Activated naive CD8-positive, alpha-beta T cell treated with anti-CD3 and anti-CD28 coated beads, Interleukin-2, amount 10 ng/mL, durations not matched to agents 7 days and 5 days (primary cell): ENCODE measurements at regions not wholly inside any gene's neighbourhood (a gene's known extent, or its start where the extent isn't known, plus 50 kb on each side); places are given as distances from the start of the nearest gene placed in this dataset.

Source experiments
- ATAC-seq: fragments of 150-1000 bp; cut with Tn5 transposase; one replicate; pipeline ENCODE4 v1.10.0; 2021; ENCODE audit warnings: low read depth, moderate library complexity
- POLR2A ChIA-PET: fragments of 350-600 bp; sonication (Branson Sonifier 250); formaldehyde crosslinking; loops from one replicate; lab custom pipeline; 2021; ENCODE audit warnings: antibody characterized with exemption; lab: Charles Lee
- DNase-seq: peaks from one replicate; pipeline ENCODE4 v3.0.0; 2021
- H3K27ac Mint-ChIP-seq: one replicate; pipeline ENCODE4 v1.8.0; 2022; ENCODE audit warnings: mild to moderate bottlenecking, mixed read lengths
- H3K27me3 Mint-ChIP-seq: one replicate; pipeline ENCODE4 v1.8.0; 2022; ENCODE audit warnings: mild to moderate bottlenecking, moderate library complexity, mixed read lengths
- H3K36me3 Mint-ChIP-seq: one replicate; pipeline ENCODE4 v1.8.0; 2021; ENCODE audit warnings: mild to moderate bottlenecking, mixed read lengths
- H3K4me1 Mint-ChIP-seq: one replicate; pipeline ENCODE4 v1.8.0; 2021; ENCODE audit warnings: mixed read lengths
- H3K4me3 Mint-ChIP-seq: one replicate; pipeline ENCODE4 v1.8.0; 2022; ENCODE audit warnings: mild to moderate bottlenecking, moderate library complexity, mixed read lengths
- H3K9me3 Mint-ChIP-seq: one replicate; pipeline ENCODE4 v1.8.0; 2021; ENCODE audit warnings: mixed read lengths

- DNase-seq (no peak), ATAC-seq (no peak)
- Mint-ChIP-seq H3K27me3 (no peaks in the 10 kb centered on the region), H3K36me3 (no peaks in the 10 kb centered on the region), H3K4me3 (no peak overlapping the region), H3K9me3 (peaks cover 2% of the 10 kb centered on the region), H3K27ac (no peak overlapping the region), H3K4me1 (no peaks in the 10 kb centered on the region)
- POLR2A ChIA-PET: no interaction called here
Observed at GRCh38 chr2:59076079-59076619, 835.0 kb upstream of the FANCL start.

GRCh38 chr2:59074071-59074470 lies 832.9 kb upstream of the FANCL start:
- DNase-seq (no peak), ATAC-seq (no peak)
- POLR2A ChIA-PET: no interaction called here
- Mint-ChIP-seq H3K9me3 (peaks cover 2% of the 10 kb centered on the region), H3K27me3 (no peaks in the 10 kb centered on the region), H3K36me3 (no peaks in the 10 kb centered on the region), H3K4me1 (no peaks in the 10 kb centered on the region), H3K4me3 (no peak overlapping the region), H3K27ac (no peak overlapping the region)

GRCh38 chr2:59073286-59073685 lies 832.2 kb upstream of the FANCL start:
- Mint-ChIP-seq H3K27ac (no peak overlapping the region), H3K4me1 (no peaks in the 10 kb centered on the region), H3K9me3 (peaks cover 4% of the 10 kb centered on the region), H3K4me3 (no peak overlapping the region), H3K27me3 (no peaks in the 10 kb centered on the region), H3K36me3 (no peaks in the 10 kb centered on the region)
- DNase-seq (no peak), ATAC-seq (no peak)
- POLR2A ChIA-PET: no interaction called here

DNA sequence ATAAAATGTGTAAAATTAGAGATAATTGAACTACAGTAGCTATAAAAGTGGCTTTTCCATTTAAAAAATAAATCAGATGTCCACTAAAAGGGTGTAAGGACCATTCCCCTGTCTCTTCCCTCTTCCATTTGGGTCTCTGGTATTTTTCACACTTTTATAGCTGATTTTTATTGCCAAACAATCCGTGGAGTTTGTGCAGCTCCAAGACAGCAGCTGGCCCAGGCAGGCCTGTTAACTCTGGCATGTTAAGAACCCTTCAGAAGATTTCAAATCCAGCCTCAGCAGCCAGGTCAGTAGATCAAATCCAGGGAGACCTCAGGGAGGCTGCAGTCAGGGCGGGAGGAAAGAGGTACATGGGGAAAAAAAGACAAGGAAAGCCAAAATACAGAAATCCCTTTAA lies 827.1 kb upstream of the FANCL start:
- Mint-ChIP-seq H3K36me3 (no peaks in the 10 kb centered on the region), H3K27ac (no peak overlapping the region), H3K27me3 (no peaks in the 10 kb centered on the region), H3K4me1 (no peaks in the 10 kb centered on the region), H3K9me3 (peaks cover 4% of the 10 kb centered on the region), H3K4me3 (no peak overlapping the region)
- ATAC-seq (no peak), DNase-seq (no peak)
- POLR2A ChIA-PET: no interaction called here

- no peaks in the 10 kb centered on the region for H3K4me1 Mint-ChIP-seq
- H3K27ac Mint-ChIP-seq: no peak overlapping the region
- ATAC-seq (no peak), DNase-seq (no peak)
- H3K4me3 Mint-ChIP-seq: no peak overlapping the region
- H3K27me3 Mint-ChIP-seq: no peaks in the 10 kb centered on the region
- POLR2A ChIA-PET: no interaction called here
- H3K9me3 Mint-ChIP-seq: peaks cover 1% of the 10 kb centered on the region
- no peaks in the 10 kb centered on the region for H3K36me3 Mint-ChIP-seq
Observed at GRCh38 chr2:59066787-59067399, 825.8 kb upstream of the FANCL start.

DNA sequence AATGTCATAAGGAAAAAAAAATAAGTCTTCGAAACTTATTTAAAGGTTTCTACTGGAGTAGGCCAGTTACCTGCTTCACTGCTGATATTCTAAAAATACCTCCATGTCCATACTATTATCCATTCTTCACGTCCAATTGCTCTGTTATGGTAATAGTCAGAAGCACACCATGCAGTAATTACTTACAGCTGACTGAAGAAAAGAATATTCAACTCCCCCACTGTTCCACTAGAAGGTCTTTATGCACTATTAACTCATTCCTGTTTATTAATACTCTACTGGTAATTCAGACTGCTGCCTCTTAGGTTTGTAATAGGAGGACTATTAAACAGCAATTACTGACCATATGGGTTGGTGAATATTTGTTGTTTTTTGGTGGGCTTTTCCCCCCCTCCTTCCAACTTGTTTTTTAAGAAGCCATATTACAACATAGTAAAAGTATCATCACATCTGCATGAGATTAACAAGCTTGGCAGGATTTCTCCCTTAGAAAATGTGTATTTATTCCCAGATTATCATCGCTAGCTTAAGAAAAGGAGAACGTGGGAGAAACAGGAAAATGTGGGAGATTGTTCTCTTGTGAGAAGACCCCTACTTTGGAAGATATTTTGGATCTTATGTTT lies 806.4 kb upstream of the FANCL start:
- no peak overlapping the region for H3K27ac Mint-ChIP-seq
- DNase-seq (no peak), ATAC-seq (no peak)
- H3K27me3 Mint-ChIP-seq: no peaks in the 10 kb centered on the region
- POLR2A ChIA-PET: no interaction called here
- no peaks in the 10 kb centered on the region for H3K36me3 Mint-ChIP-seq
- no peaks in the 10 kb centered on the region for H3K4me1 Mint-ChIP-seq
- H3K4me3 Mint-ChIP-seq: no peak overlapping the region
- no peaks in the 10 kb centered on the region for H3K9me3 Mint-ChIP-seq

DNA sequence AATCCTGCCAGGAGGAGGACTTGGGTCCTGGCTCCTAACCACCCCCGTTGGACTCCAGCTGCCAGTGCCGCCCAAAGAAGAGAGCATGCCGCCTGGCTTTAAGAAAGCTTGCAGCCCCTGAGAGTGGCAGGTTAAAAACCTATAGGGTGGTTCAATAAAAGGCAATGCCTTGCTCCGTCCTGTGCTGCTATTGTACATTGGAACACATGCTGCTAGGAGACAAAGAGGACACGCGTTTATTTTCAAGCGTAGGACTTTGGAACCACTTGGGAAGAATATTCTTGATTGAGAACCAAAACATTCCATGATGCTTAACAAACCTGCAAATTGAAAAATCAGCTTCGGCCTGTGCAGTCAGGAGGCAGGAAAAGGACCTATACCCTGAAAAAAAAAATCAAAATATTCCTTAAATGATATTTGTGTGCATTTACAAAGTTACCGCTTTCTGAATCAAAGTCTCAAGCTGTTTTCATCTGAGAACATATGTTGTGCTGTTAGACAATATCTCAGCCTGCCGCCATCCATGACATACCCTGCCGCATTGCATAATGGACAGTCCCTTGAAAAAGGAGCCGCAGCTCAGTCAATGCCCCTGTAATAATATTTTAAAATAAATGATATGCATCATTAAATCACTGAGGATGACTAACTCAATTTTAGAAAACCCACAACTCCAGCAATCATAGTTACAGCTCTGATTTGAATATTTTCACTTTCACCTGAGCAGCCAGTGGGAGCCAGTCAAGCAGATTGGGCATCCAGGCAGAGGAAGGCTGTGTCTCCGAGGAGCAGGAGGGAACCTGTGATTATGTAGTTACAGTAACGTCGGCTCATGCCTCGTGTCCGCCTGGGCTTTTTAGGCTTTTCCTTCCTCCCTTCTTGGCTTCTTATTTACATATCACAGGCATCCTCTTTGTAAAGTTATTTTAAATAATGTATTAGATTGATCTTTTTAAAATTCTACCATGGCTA lies 805.6 kb upstream of the FANCL start:
- Mint-ChIP-seq H3K27me3 (no peaks in the 10 kb centered on the region), H3K9me3 (no peaks in the 10 kb centered on the region), H3K4me3 (no peak overlapping the region), H3K36me3 (no peaks in the 10 kb centered on the region), H3K4me1 (no peaks in the 10 kb centered on the region), H3K27ac (no peak overlapping the region)
- DNase-seq (no peak), ATAC-seq (no peak)
- POLR2A ChIA-PET: no interaction called here

GRCh38 chr2:59044736-59045135 lies 803.6 kb upstream of the FANCL start:
- no peak for ATAC-seq
- POLR2A ChIA-PET: no interaction called here
- no peak for DNase-seq
- Mint-ChIP-seq H3K4me1 (no peaks in the 10 kb centered on the region), H3K27ac (no peak overlapping the region), H3K27me3 (no peaks in the 10 kb centered on the region), H3K36me3 (no peaks in the 10 kb centered on the region), H3K9me3 (no peaks in the 10 kb centered on the region), H3K4me3 (no peak overlapping the region)

DNA sequence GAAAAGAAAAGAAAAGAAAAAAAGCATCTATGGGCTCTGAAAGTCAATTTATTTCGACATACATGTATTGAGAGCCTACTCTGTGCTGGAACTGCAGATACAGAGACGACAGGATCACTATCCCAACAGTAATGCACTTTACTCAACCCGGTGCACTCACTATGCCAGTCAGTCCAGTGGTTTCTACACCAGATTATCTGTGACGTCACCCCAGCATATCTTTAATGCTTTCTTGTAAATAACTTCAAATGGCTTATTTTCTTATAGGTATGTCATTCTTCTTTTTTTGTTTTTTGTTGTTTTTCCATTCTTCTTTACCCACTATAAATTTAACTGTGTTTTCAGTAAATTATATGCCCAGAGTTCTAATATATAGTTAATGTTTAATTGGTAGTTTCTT lies 800.0 kb upstream of the FANCL start:
- H3K27me3 Mint-ChIP-seq: peaks cover 3% of the 10 kb centered on the region
- ATAC-seq (no peak), DNase-seq (no peak)
- no peak overlapping the region for H3K4me3 Mint-ChIP-seq
- H3K4me1 Mint-ChIP-seq: no peaks in the 10 kb centered on the region
- no peak overlapping the region for H3K27ac Mint-ChIP-seq
- no peaks in the 10 kb centered on the region for H3K36me3 Mint-ChIP-seq
- POLR2A ChIA-PET: no interaction called here
- no peaks in the 10 kb centered on the region for H3K9me3 Mint-ChIP-seq

DNA sequence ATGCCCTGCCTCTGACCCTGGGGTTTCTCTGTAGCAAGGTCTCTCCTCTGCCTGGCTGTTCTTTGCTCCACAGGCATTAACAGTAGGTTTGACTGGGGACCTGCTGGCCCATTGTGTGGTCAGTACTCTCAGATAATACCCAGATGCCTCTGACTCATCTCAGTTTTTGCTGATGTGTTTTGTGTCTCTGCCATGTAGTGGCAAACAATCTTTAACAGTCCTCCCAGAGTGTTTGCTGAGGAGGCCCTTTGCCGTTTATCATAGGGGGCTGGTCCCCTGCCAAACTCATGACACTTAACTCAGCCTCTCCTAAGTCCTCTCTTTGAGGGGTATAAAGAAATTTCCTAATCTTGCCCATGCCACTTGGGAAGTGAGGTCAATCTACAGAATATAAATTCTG lies 793.7 kb upstream of the FANCL start:
- no peaks in the 10 kb centered on the region for H3K36me3 Mint-ChIP-seq
- H3K4me3 Mint-ChIP-seq: no peak overlapping the region
- DNase-seq (no peak), ATAC-seq (no peak)
- H3K9me3 Mint-ChIP-seq: no peaks in the 10 kb centered on the region
- H3K27me3 Mint-ChIP-seq: peaks cover 3% of the 10 kb centered on the region
- POLR2A ChIA-PET: no interaction called here
- H3K4me1 Mint-ChIP-seq: no peaks in the 10 kb centered on the region
- H3K27ac Mint-ChIP-seq: no peak overlapping the region

DNA sequence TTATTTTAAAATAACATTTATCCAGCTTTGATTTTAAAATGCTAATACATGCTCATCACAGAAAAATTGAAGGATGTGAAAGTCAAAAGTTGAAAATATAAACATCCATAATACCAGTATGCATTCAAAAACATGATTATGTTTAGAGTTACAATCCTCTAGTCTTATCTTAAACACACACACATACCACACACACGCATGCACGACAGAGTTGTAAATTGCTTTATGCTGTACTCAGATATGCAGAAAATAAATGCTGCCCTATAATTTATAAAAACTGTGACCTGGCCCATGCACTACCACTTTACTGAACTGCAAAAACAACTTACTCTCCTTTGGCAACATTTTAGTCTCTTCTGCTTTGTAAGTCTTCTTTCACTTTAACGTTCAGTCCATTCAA lies 793.0 kb upstream of the FANCL start:
- DNase-seq: no peak
- H3K9me3 Mint-ChIP-seq: no peaks in the 10 kb centered on the region
- no peaks in the 10 kb centered on the region for H3K36me3 Mint-ChIP-seq
- POLR2A ChIA-PET: no interaction called here
- H3K27me3 Mint-ChIP-seq: peaks cover under 1% of the 10 kb centered on the region
- ATAC-seq: no peak
- H3K4me1 Mint-ChIP-seq: no peaks in the 10 kb centered on the region
- H3K4me3 Mint-ChIP-seq: no peak overlapping the region
- no peak overlapping the region for H3K27ac Mint-ChIP-seq

DNA sequence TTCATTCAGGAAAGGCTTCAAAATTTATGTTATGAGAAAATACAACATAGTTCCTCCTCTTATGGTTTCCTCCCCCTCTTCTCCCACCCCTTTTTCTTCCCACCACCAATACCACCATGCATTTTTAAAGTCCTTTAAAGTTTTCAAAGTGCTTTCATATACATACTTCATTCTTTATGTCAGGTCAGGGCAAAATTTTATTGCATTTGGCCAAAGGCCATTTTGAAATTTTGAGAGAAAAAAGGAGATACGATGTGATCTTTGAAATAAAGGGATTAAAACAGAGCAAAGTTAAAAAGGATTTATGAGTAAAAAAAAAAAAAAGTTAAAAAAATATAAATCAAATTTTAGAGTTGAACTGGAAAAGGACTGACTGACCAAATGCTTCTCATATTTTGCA lies 792.5 kb upstream of the FANCL start:
- no peak for ATAC-seq
- H3K4me1 Mint-ChIP-seq: no peaks in the 10 kb centered on the region

DNA sequence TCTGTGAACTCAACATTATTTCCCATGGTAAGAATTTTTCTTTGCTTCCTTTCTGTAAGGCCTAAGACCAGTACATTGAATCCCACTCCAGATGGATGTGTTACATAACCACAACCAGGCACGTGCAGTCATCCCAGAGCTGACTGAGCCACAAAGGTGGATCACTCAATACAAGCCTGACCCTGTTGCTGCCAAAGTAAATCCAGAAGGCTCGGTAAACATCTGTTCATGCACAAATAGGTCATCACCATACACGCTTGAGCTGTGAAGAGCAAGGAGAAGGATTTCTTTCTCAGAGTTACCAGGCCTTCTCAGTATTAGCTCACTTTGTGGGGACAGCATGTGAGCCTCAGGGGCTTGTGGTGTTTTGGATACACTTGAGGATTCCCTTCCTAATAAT lies 791.4 kb upstream of the FANCL start:
- H3K27ac Mint-ChIP-seq: no peak overlapping the region
- POLR2A ChIA-PET: no interaction called here
- no peak overlapping the region for H3K4me3 Mint-ChIP-seq
- H3K4me1 Mint-ChIP-seq: no peaks in the 10 kb centered on the region
- DNase-seq: no peak
- H3K9me3 Mint-ChIP-seq: no peaks in the 10 kb centered on the region
- H3K36me3 Mint-ChIP-seq: no peaks in the 10 kb centered on the region
- no peak for ATAC-seq
- H3K27me3 Mint-ChIP-seq: peaks cover 2% of the 10 kb centered on the region

More for the DNA sequence above, 792.5 kb upstream of the FANCL start:
- no peak overlapping the region for H3K27ac Mint-ChIP-seq
- H3K4me3 Mint-ChIP-seq: no peak overlapping the region
- no peaks in the 10 kb centered on the region for H3K9me3 Mint-ChIP-seq
- H3K27me3 Mint-ChIP-seq: no peaks in the 10 kb centered on the region
- DNase-seq: no peak
- POLR2A ChIA-PET: no interaction called here
- H3K36me3 Mint-ChIP-seq: no peaks in the 10 kb centered on the region
